IMR-90 (cell line): ENCODE measurements at regions not wholly inside any gene's neighbourhood (a gene's known extent, or its start where the extent isn't known, plus 50 kb on each side); places are given as distances from the start of the nearest gene placed in this dataset.

Experiments
- ATAC-seq: fragments of 200-7000 bp; cut with Tn5 transposase; 2 replicates; pipeline ENCODE4 v1.9.1; 2020; ENCODE audit warnings: low read depth, mild to moderate bottlenecking, moderate library complexity
- BruUV-seq: library from RNA; stranded (reverse); fragments of 400-500 nt; replicated peaks from 2 replicates; lab custom pipeline; 2021; lab: Mats Ljungman, UMichigan
- CTCF ChIA-PET: fragments of 300-600 bp; formaldehyde crosslinking; extraction: SDS; loops from one replicate; lab custom pipeline; 2021; ENCODE audit warnings: antibody characterized with exemption; lab: Yijun Ruan, JAX
- POLR2A ChIA-PET: fragments of 300-600 bp; sonication (Branson Sonifier 250); formaldehyde crosslinking; loops from one replicate; lab custom pipeline; 2022; ENCODE audit warnings: antibody characterized with exemption; ENCODE audit not compliant: unreplicated experiment; lab: Charles Lee
- DNase-seq: peaks from one replicate; pipeline ENCODE4 v3.0.0; 2013
- H2AFZ ChIP-seq: replicated peaks from 2 replicates; pipeline ENCODE3; 2013; ENCODE audit warnings: low read length, mild to moderate bottlenecking; ENCODE audit not compliant: poor library complexity
- H2AK5ac ChIP-seq: 2 replicates; pipeline ENCODE4 v1.6.1; 2013; ENCODE audit warnings: low read depth, low read length, inconsistent platforms
- H2AK9ac ChIP-seq: replicated peaks from 2 replicates; pipeline ENCODE3; 2013; ENCODE audit warnings: mild to moderate bottlenecking, low read depth, low read length, moderate library complexity; ENCODE audit not compliant: poor library complexity
- H2BK120ac ChIP-seq: 2 replicates; pipeline ENCODE4 v1.6.1; 2013; ENCODE audit warnings: low read depth, low read length, inconsistent platforms
- H2BK15ac ChIP-seq: 3 replicates; pipeline ENCODE4 v1.6.1; 2013; ENCODE audit warnings: low read depth, low read length, inconsistent platforms
- H2BK20ac ChIP-seq: 2 replicates; pipeline ENCODE4 v1.6.1; 2013; ENCODE audit warnings: low read depth, mild to moderate bottlenecking, inconsistent platforms, low read length, moderate library complexity
- H2BK5ac ChIP-seq: 2 replicates; pipeline ENCODE4 v1.6.1; 2013; ENCODE audit warnings: mild to moderate bottlenecking, low read depth, low read length, inconsistent platforms; ENCODE audit not compliant: poor library complexity, severe bottlenecking
- H3K14ac ChIP-seq: replicated peaks from 2 replicates; pipeline ENCODE4 v1.6.1; 2013; ENCODE audit warnings: low read depth, low read length, inconsistent platforms
- H3K18ac ChIP-seq: 2 replicates; pipeline ENCODE4 v1.6.1; 2013; ENCODE audit warnings: low read depth, low read length, control low read depth
- H3K23ac ChIP-seq: 2 replicates; pipeline ENCODE4 v1.6.1; 2013; ENCODE audit warnings: low read depth, low read length, inconsistent platforms
- H3K27ac ChIP-seq: 2 replicates; pipeline ENCODE4 v1.5.1; 2013; ENCODE audit warnings: mild to moderate bottlenecking, control low read depth, low read length; ENCODE audit not compliant: insufficient read depth
- H3K27me3 ChIP-seq: 2 replicates; pipeline ENCODE4 v1.6.1; 2013; ENCODE audit warnings: low read length; ENCODE audit not compliant: control insufficient read depth, insufficient read depth
- H3K36me3 ChIP-seq: 2 replicates; pipeline ENCODE4 v1.6.1; 2013; ENCODE audit warnings: low read length, mixed read lengths; ENCODE audit not compliant: control insufficient read depth, insufficient read depth
- H3K4ac ChIP-seq: 2 replicates; pipeline ENCODE4 v1.6.1; 2013; ENCODE audit warnings: low read depth, low read length, inconsistent platforms
- H3K4me1 ChIP-seq: 2 replicates; pipeline ENCODE4 v1.6.1; 2013; ENCODE audit warnings: low read length, mixed read lengths; ENCODE audit not compliant: control insufficient read depth, insufficient read depth
- H3K4me2 ChIP-seq: 2 replicates; pipeline ENCODE4 v1.6.1; 2013; ENCODE audit warnings: low read depth, mild to moderate bottlenecking, control low read depth, low read length, moderate library complexity
- H3K4me3 ChIP-seq: 2 replicates; pipeline ENCODE4 v1.5.1; 2013; ENCODE audit warnings: low read depth, mild to moderate bottlenecking, control low read depth, low read length, moderate library complexity; ENCODE audit not compliant: insufficient read depth
- H3K56ac ChIP-seq: 2 replicates; pipeline ENCODE4 v1.6.1; 2013; ENCODE audit warnings: low read length, inconsistent platforms; ENCODE audit not compliant: insufficient read depth; ENCODE audit errors: extremely low read depth
- H3K79me1 ChIP-seq, 2 experiments: 2 replicates each; pipeline ENCODE4 v1.6.1; 2013; ENCODE audit warnings: low read length in 2 of 2, inconsistent platforms in 1 of 2, low read depth in 1 of 2
- H3K9ac ChIP-seq: 2 replicates; pipeline ENCODE4 v1.6.1; 2013; ENCODE audit warnings: low read depth, low read length, control low read depth
- H3K9me1 ChIP-seq: 2 replicates; pipeline ENCODE4 v1.6.1; 2013; ENCODE audit warnings: low read length, inconsistent platforms; ENCODE audit not compliant: insufficient read depth
- H3K9me3 ChIP-seq: 2 replicates; pipeline ENCODE4 v1.6.1; 2013; ENCODE audit warnings: low read length; ENCODE audit not compliant: control insufficient read depth, insufficient read depth
- H4K20me1 ChIP-seq: 2 replicates; pipeline ENCODE4 v1.6.1; 2013; ENCODE audit warnings: low read length, inconsistent platforms; ENCODE audit not compliant: insufficient read depth
- H4K5ac ChIP-seq: 2 replicates; pipeline ENCODE4 v1.6.1; 2013; ENCODE audit warnings: mild to moderate bottlenecking, low read depth, low read length, control low read depth
- H4K8ac ChIP-seq, 2 experiments: 2 replicates each; pipeline ENCODE4 v1.6.1; 2013; ENCODE audit warnings: low read depth in 2 of 2, low read length in 2 of 2, control low read depth in 1 of 2, inconsistent platforms in 1 of 2
- H4K91ac ChIP-seq: 2 replicates; pipeline ENCODE4 v1.6.1; 2013; ENCODE audit warnings: low read depth, low read length, inconsistent platforms; ENCODE audit not compliant: insufficient read depth
- BHLHE40 ChIP-seq: fragments of 150-350 bp; IDR thresholded peaks from 2 replicates; pipeline ENCODE4 v1.6.1; 2016; ENCODE audit warnings: mild to moderate bottlenecking, low read depth, low read length
- CEBPB ChIP-seq: IDR thresholded peaks from 2 replicates; pipeline ENCODE4 v1.6.1; 2012; ENCODE audit warnings: low read depth, low read length, improper control_type of control experiment
- CHD1 ChIP-seq: IDR thresholded peaks from 2 replicates; pipeline ENCODE4 v1.6.1; 2012; ENCODE audit warnings: low read depth, low read length, improper control_type of control experiment
- CTCF ChIP-seq: conservative IDR thresholded peaks from 2 replicates; pipeline ENCODE4 v1.5.1; 2012; ENCODE audit warnings: mild to moderate bottlenecking, low read depth, low read length, improper control_type of control experiment
- FOS ChIP-seq: fragments of 150-350 bp; IDR thresholded peaks from 2 replicates; pipeline ENCODE4 v1.6.1; 2016; ENCODE audit warnings: low read depth, low read length
- MAFK ChIP-seq: IDR thresholded peaks from 2 replicates; pipeline ENCODE4 v1.6.1; 2012; ENCODE audit warnings: low read depth, low read length, improper control_type of control experiment
- MAZ ChIP-seq: IDR thresholded peaks from 2 replicates; pipeline ENCODE4 v1.6.1; 2012; ENCODE audit warnings: low read depth, mild to moderate bottlenecking, low read length, improper control_type of control experiment, moderate library complexity, borderline replicate concordance
- MXI1 ChIP-seq: IDR thresholded peaks from 2 replicates; pipeline ENCODE4 v1.6.1; 2012; ENCODE audit warnings: low read depth, mild to moderate bottlenecking, low read length, moderate library complexity, borderline replicate concordance
- NFE2L2 ChIP-seq: fragments of 150-350 bp; IDR thresholded peaks from 2 replicates; pipeline ENCODE4 v1.6.1; 2016; ENCODE audit warnings: low read depth, mild to moderate bottlenecking, low read length
- POLR2A ChIP-seq: IDR thresholded peaks from 2 replicates; pipeline ENCODE4 v1.6.1; 2012; ENCODE audit warnings: mild to moderate bottlenecking, low read depth, low read length
- RAD21 ChIP-seq: IDR thresholded peaks from 2 replicates; pipeline ENCODE4 v1.6.1; 2012; ENCODE audit warnings: low read length, improper control_type of control experiment
- RCOR1 ChIP-seq: IDR thresholded peaks from 2 replicates; pipeline ENCODE4 v1.6.1; 2012; ENCODE audit warnings: mild to moderate bottlenecking, low read length, improper control_type of control experiment; ENCODE audit not compliant: insufficient replicate concordance
- RFX5 ChIP-seq: IDR thresholded peaks from 2 replicates; pipeline ENCODE4 v1.8.0; 2012; ENCODE audit warnings: low read depth, mild to moderate bottlenecking, low read length, moderate library complexity
- SMC3 ChIP-seq: fragments of 150-350 bp; IDR thresholded peaks from 2 replicates; pipeline ENCODE4 v1.6.1; 2016; ENCODE audit warnings: low read depth, mild to moderate bottlenecking, antibody characterized with exemption, low read length, moderate library complexity
- USF2 ChIP-seq: fragments of 150-350 bp; IDR thresholded peaks from 2 replicates; pipeline ENCODE4 v1.6.1; 2017; ENCODE audit warnings: mild to moderate bottlenecking, antibody characterized with exemption, low read length, low read depth
- WGBS, 2 experiments: methylation state at CpG; one replicate each; pipeline versions ENCODE4 v1.1.5 to v1.1.7; 2013; ENCODE audit warnings: missing lambda C conversion rate in 2 of 2; ENCODE audit not compliant: insufficient read length in 1 of 2; ENCODE audit errors: extremely low coverage in 2 of 2; 5-methylcytosine and 5-hydroxymethylcytosine counted together
- dilution Hi-C: fragments of 300-500 bp; cut with HindIII; formaldehyde crosslinking; loops from one replicate; pipeline ENCODE4 v1.14.3; 2018; ENCODE audit warnings: low sequenced_read_pairs; ENCODE audit not compliant: unreplicated experiment
- in situ Hi-C: fragments of 300-500 bp; cut with MboI; formaldehyde crosslinking; loops from 3 replicates; pipeline ENCODE4 v1.14.3; 2019; ENCODE audit warnings: low sequenced_read_pairs, inconsistent platforms, mixed read lengths
- intact Hi-C: fragments of 100-400 bp; cut with micrococcal nuclease; formaldehyde crosslinking; loops from 2 replicates; pipeline ENCODE4 v1.10.0; 2022
- TF ChIP-seq, protein P1 (sequence below): fragments of 150-350 bp; IDR thresholded peaks from 2 replicates; pipeline ENCODE4 v1.6.1; 2016; ENCODE audit warnings: low read depth, mild to moderate bottlenecking, low read length, moderate library complexity, borderline replicate concordance

DNA sequence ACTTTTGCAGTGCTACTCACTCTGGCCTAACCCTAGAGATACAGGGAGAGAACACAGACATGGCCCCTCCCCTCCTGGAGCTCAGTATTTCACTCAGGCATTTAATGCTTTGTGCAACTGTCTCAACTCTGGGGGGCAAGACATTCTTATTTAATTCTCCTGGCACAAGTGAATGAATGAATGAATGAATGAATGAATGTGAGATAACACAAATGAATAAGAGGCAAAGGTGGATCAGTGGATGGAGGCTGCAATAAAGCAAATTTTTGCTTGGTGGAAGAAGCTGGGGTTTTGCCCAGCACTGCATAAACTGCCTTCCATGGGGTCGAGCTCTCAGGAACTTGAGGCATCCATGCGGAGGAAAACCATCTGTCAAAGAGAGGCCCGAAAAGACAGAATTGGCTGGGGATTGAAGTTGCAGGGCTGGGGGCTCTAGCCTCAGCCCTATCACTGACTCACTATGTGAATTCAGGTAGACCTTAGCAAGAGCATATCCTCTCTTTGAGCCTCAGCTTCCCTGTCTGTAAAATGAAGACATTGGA, 441.4 kb upstream of the ZMIZ1 start:
- no TSS peak for BruUV-seq
- Histone ChIP-seq H3K4ac (no peak overlapping the region), H3K36me3 (no peaks in the 10 kb centered on the region), H2BK15ac (no peak overlapping the region), H4K5ac (no peak overlapping the region), H3K27me3 (peaks cover 13% of the 10 kb centered on the region), H4K20me1 (no peaks in the 10 kb centered on the region; the same call in 1 of the 2 replicates), H4K91ac (no peak overlapping the region), H2BK5ac (no peak overlapping the region), H2AK5ac (no peak overlapping the region), H3K4me2 (no peak overlapping the region), H3K9me3 (no peaks in the 10 kb centered on the region), H2AK9ac (no peak overlapping the region), H2BK20ac (no peak overlapping the region), H3K56ac (no peak overlapping the region), H3K4me1 (peaks cover 13% of the 10 kb centered on the region), H3K14ac (no peak overlapping the region), H3K9ac (no peak overlapping the region), H3K79me1 (no peaks in the 10 kb centered on the region), H3K4me3 (no peak overlapping the region), H3K27ac (no peak overlapping the region), H3K18ac (no peak overlapping the region), H2BK120ac (no peak overlapping the region), H3K9me1 (peaks cover 6% of the 10 kb centered on the region; the same call in 1 of the 2 replicates), H4K8ac (no peak overlapping the region), H3K23ac (no peak overlapping the region), H2AFZ (no peak overlapping the region)
- CTCF ChIA-PET, result interaction anchor here (0.5 to 0.6 kb wide), 2 partner anchors 254 to 575 kb away, joined by 3 to 4 read pairs; no protein-coding TSS in a partner anchor
- in situ Hi-C loops (no loop called here), intact Hi-C loops (no loop called here), dilution Hi-C loops (no loop called here)
- POLR2A ChIA-PET, result no interaction called here
- TF ChIP-seq SMC3 (no peak), MAFK (no peak), MXI1 (no peak), USF2 (no peak), CHD1 (no peak), FOS (no peak), RAD21 (no peak), CTCF (no peak), NFE2L2 (no peak), BHLHE40 (no peak), RCOR1 (no peak), POLR2A (no peak), CEBPB (no peak), RFX5 (no peak), MAZ (no peak)
- TF ChIP-seq, protein P1, sequence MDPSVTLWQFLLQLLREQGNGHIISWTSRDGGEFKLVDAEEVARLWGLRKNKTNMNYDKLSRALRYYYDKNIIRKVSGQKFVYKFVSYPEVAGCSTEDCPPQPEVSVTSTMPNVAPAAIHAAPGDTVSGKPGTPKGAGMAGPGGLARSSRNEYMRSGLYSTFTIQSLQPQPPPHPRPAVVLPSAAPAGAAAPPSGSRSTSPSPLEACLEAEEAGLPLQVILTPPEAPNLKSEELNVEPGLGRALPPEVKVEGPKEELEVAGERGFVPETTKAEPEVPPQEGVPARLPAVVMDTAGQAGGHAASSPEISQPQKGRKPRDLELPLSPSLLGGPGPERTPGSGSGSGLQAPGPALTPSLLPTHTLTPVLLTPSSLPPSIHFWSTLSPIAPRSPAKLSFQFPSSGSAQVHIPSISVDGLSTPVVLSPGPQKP, result no peak
- no CpG with 5 or more reads among the region's 3 CpGs for WGBS, 2 experiments
- no peak for DNase-seq
- ATAC-seq, result no peak
